HepG2 (cell line): ENCODE measurements at regions not wholly inside any gene's neighbourhood (a gene's known extent, or its start where the extent isn't known, plus 50 kb on each side); places are given as distances from the start of the nearest gene placed in this dataset.

Experiments used
- ATAC-seq: fragments of 200-7000 bp; cut with Tn5 transposase; 3 replicates; pipeline ENCODE4 v1.9.1; 2020; ENCODE audit warnings: mild to moderate bottlenecking, moderate library complexity
- BruUV-seq: library from RNA; stranded (reverse); fragments of 400-500 nt; replicated peaks from 2 replicates; lab custom pipeline; 2021; lab: Mats Ljungman, UMichigan
- CTCF ChIA-PET: fragments of 300-600 bp; formaldehyde crosslinking; extraction: SDS; loops from one replicate; lab custom pipeline; 2021; ENCODE audit warnings: low total read pairs, inconsistent platforms, low intra/inter-chr PET ratio; lab: Yijun Ruan, JAX
- POLR2A ChIA-PET: fragments of 350-600 bp; sonication (Branson Sonifier 250); formaldehyde crosslinking; loops from one replicate; lab custom pipeline; 2020; ENCODE audit warnings: antibody characterized with exemption, inconsistent platforms; lab: Yijun Ruan, JAX
- DNase-seq: peaks from one replicate; pipeline ENCODE4 v3.0.0-alpha.2; 2015; ENCODE audit warnings: low spot score
- FAIRE-seq: peaks from 3 replicates; lab custom pipeline; 2011; peaks lifted over from hg19 to GRCh38; lab: Jason Lieb, UNC
- H2AFZ ChIP-seq: one replicate; pipeline ENCODE4 v1.6.1; 2011; ENCODE audit warnings: low read length, inconsistent platforms
- H3K27ac ChIP-seq: fragments of 300-600 bp; 3 replicates; pipeline ENCODE4 v1.8.0; 2011; ENCODE audit warnings: mixed run types, mild to moderate bottlenecking, mixed read lengths, low read length, inconsistent platforms; ENCODE audit not compliant: insufficient read depth; ENCODE audit errors: extremely low read length
- H3K27me3 ChIP-seq, 2 experiments: fragments of 200-600 bp in 1 of 2; 2 replicates in 1 of 2; 3 replicates in 1 of 2; pipeline versions ENCODE4 v1.6.0 to v1.8.0; 2011; ENCODE audit warnings: low read length in 2 of 2, mild to moderate bottlenecking in 2 of 2, moderate library complexity in 2 of 2, inconsistent platforms in 1 of 2; ENCODE audit not compliant: insufficient read depth in 2 of 2, control insufficient read depth in 1 of 2
- H3K36me3 ChIP-seq, 2 experiments: fragments of 200-600 bp in 1 of 2; replicated peaks in 1 of 2; 2 replicates in 1 of 2; 3 replicates in 1 of 2; pipeline versions ENCODE4 v1.5.1 to v1.8.0; 2011; ENCODE audit warnings: low read length in 2 of 2, inconsistent platforms in 1 of 2; ENCODE audit not compliant: insufficient read depth in 2 of 2, control insufficient read depth in 1 of 2
- H3K4me1 ChIP-seq: 2 replicates; pipeline ENCODE4 v1.5.1; 2012; ENCODE audit warnings: low read length, inconsistent platforms; ENCODE audit not compliant: insufficient read depth
- H3K4me2 ChIP-seq: 2 replicates; pipeline ENCODE4 v1.6.0; 2011; ENCODE audit warnings: low read depth, low read length, inconsistent platforms
- H3K4me3 ChIP-seq, 3 experiments: fragments of 200-600 bp in 1 of 3; sonication (generic), shearing (Covaris generic) in 1 of 3; replicated peaks in 1 of 3; 2 replicates each; pipeline ENCODE4 v1.5.1; 2011 to 2016; ENCODE audit warnings: low read length in 3 of 3, inconsistent platforms in 2 of 3, low read depth in 2 of 3, mild to moderate bottlenecking in 2 of 3, control low read depth in 1 of 3, mixed read lengths in 1 of 3; ENCODE audit not compliant: insufficient read depth in 1 of 3
- H3K79me2 ChIP-seq: one replicate; pipeline ENCODE4 v1.6.1; 2011; ENCODE audit warnings: low read length, inconsistent platforms; ENCODE audit not compliant: insufficient read depth
- H3K9ac ChIP-seq: 2 replicates; pipeline ENCODE4 v1.6.0; 2011; ENCODE audit warnings: mild to moderate bottlenecking, low read depth, low read length, inconsistent platforms; ENCODE audit not compliant: insufficient read depth
- H3K9me3 ChIP-seq: 2 replicates; pipeline ENCODE4 v1.5.1; 2012; ENCODE audit warnings: mild to moderate bottlenecking, low read length
- H4K20me1 ChIP-seq: 2 replicates; pipeline ENCODE4 v1.6.0; 2011; ENCODE audit warnings: inconsistent platforms, mild to moderate bottlenecking, low read length, moderate library complexity; ENCODE audit not compliant: insufficient read depth
- AHR ChIP-seq: IDR thresholded peaks from 2 replicates; pipeline ENCODE4 v1.6.1; 2018; ENCODE audit warnings: missing genetic modification reagents, missing compliant biosample characterization
- CENPX ChIP-seq: sonication (generic); formaldehyde crosslinking; IDR thresholded peaks from 2 replicates; pipeline ENCODE4 v1.9.0; 2021; ENCODE audit warnings: mild to moderate bottlenecking, missing genetic modification reagents, moderate library complexity
- DMAP1 ChIP-seq: IDR thresholded peaks from 2 replicates; pipeline ENCODE4 v1.6.1; 2016
- JDP2 ChIP-seq: sonication (generic); formaldehyde crosslinking; IDR thresholded peaks from 2 replicates; pipeline ENCODE4 v1.8.1; 2022; ENCODE audit warnings: missing genetic modification reagents, borderline replicate concordance
- ZNF777 ChIP-seq: sonication (generic); formaldehyde crosslinking; IDR thresholded peaks from 2 replicates; pipeline ENCODE4 v1.4.0; 2020; ENCODE audit warnings: missing genetic modification reagents
- WGBS: methylation state at CpG from one replicate; pipeline ENCODE4 v1.1.6; 2017; ENCODE audit warnings: low lambda C conversion rate; 5-methylcytosine and 5-hydroxymethylcytosine counted together
- in situ Hi-C: cut with HindIII; loops from 2 replicates; pipeline ENCODE4 v1.10.0; 2017; ENCODE audit warnings: low pct_unique_long_range_greater_than_20kb; ENCODE audit not compliant: extremely low pct_ligation_motif_present
- intact Hi-C: fragments of 100-400 bp; cut with micrococcal nuclease; formaldehyde crosslinking; loops from one replicate; pipeline ENCODE4 v1.10.0; 2022; ENCODE audit not compliant: unreplicated experiment
- TF ChIP-seq, protein P1 (sequence below): sonication (generic); formaldehyde crosslinking; IDR thresholded peaks from 2 replicates; pipeline ENCODE4 v1.5.1; 2020; ENCODE audit warnings: missing genetic modification reagents, mild to moderate bottlenecking, borderline replicate concordance
- TF ChIP-seq, protein P2 (sequence below): sonication (generic); formaldehyde crosslinking; IDR thresholded peaks from 2 replicates; pipeline ENCODE4 v1.4.0; 2020; ENCODE audit warnings: missing genetic modification reagents
- TF ChIP-seq, protein P3 (sequence below): sonication (generic); formaldehyde crosslinking; IDR thresholded peaks from 2 replicates; pipeline ENCODE4 v1.5.1; 2020; ENCODE audit warnings: mild to moderate bottlenecking, moderate library complexity, missing genetic modification reagents

- BruUV-seq: no TSS peak
- ATAC-seq (no peak), DNase-seq (no peak), FAIRE-seq (no peak)
- H2AFZ ChIP-seq: no peak overlapping the region
- 0% methylated on average over 2 of the region's 2 CpGs for WGBS
- POLR2A ChIA-PET: no interaction called here
- in situ Hi-C loops: no loop called here
- H3K27ac ChIP-seq: no peak overlapping the region
- no peaks in the 10 kb centered on the region; the same call in 1 of the 2 replicates for H3K9me3 ChIP-seq
- no peaks in the 10 kb centered on the region for H4K20me1 ChIP-seq
- CTCF ChIA-PET: no interaction called here
- H3K27me3 ChIP-seq: no peaks in the 10 kb centered on the region; a peak in 1 of 5 replicates
- no peak overlapping the region for H3K4me2 ChIP-seq
- H3K4me1 ChIP-seq: no peaks in the 10 kb centered on the region
- intact Hi-C loops: no loop called here
- H3K79me2 ChIP-seq: no peaks in the 10 kb centered on the region
- H3K36me3 ChIP-seq: no peaks in the 10 kb centered on the region
- TF ChIP-seq, protein P1, sequence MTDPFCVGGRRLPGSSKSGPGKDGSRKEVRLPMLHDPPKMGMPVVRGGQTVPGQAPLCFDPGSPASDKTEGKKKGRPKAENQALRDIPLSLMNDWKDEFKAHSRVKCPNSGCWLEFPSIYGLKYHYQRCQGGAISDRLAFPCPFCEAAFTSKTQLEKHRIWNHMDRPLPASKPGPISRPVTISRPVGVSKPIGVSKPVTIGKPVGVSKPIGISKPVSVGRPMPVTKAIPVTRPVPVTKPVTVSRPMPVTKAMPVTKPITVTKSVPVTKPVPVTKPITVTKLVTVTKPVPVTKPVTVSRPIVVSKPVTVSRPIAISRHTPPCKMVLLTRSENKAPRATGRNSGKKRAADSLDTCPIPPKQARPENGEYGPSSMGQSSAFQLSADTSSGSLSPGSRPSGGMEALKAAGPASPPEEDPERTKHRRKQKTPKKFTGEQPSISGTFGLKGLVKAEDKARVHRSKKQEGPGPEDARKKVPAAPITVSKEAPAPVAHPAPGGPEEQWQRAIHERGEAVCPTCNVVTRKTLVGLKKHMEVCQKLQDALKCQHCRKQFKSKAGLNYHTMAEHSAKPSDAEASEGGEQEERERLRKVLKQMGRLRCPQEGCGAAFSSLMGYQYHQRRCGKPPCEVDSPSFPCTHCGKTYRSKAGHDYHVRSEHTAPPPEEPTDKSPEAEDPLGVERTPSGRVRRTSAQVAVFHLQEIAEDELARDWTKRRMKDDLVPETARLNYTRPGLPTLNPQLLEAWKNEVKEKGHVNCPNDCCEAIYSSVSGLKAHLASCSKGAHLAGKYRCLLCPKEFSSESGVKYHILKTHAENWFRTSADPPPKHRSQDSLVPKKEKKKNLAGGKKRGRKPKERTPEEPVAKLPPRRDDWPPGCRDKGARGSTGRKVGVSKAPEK (CRISPR knock-in tag): no peak
- TF ChIP-seq, protein P2, sequence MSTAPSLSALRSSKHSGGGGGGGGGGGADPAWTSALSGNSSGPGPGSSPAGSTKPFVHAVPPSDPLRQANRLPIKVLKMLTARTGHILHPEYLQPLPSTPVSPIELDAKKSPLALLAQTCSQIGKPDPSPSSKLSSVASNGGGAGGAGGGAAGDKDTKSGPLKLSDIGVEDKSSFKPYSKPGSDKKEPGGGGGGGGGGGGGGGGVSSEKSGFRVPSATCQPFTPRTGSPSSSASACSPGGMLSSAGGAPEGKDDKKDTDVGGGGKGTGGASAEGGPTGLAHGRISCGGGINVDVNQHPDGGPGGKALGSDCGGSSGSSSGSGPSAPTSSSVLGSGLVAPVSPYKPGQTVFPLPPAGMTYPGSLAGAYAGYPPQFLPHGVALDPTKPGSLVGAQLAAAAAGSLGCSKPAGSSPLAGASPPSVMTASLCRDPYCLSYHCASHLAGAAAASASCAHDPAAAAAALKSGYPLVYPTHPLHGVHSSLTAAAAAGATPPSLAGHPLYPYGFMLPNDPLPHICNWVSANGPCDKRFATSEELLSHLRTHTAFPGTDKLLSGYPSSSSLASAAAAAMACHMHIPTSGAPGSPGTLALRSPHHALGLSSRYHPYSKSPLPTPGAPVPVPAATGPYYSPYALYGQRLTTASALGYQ (CRISPR knock-in tag): no peak
- TF ChIP-seq DMAP1 (CRISPR knock-in tag) (no peak), AHR (no peak), JDP2 (CRISPR knock-in tag) (no peak), ZNF777 (CRISPR knock-in tag) (no peak), CENPX (CRISPR knock-in tag) (no peak)
- TF ChIP-seq, protein P3, sequence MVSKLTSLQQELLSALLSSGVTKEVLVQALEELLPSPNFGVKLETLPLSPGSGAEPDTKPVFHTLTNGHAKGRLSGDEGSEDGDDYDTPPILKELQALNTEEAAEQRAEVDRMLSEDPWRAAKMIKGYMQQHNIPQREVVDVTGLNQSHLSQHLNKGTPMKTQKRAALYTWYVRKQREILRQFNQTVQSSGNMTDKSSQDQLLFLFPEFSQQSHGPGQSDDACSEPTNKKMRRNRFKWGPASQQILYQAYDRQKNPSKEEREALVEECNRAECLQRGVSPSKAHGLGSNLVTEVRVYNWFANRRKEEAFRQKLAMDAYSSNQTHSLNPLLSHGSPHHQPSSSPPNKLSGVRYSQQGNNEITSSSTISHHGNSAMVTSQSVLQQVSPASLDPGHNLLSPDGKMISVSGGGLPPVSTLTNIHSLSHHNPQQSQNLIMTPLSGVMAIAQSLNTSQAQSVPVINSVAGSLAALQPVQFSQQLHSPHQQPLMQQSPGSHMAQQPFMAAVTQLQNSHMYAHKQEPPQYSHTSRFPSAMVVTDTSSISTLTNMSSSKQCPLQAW: no peak
- H3K9ac ChIP-seq: no peak overlapping the region
- no peak overlapping the region for H3K4me3 ChIP-seq
Measured at GRCh38 chr4:156411531-156411930, 457.9 kb upstream of the CTSO start.
